GM12878 (cell line): ENCODE measurements at regions not wholly inside any gene's neighbourhood (a gene's known extent, or its start where the extent isn't known, plus 50 kb on each side); places are given as distances from the start of the nearest gene placed in this dataset.

Source experiments
- BCL11A ChIP-seq: IDR thresholded peaks from 2 replicates; pipeline ENCODE4 v1.6.1; 2011; ENCODE audit warnings: low read depth, low read length
- MYB ChIP-seq: fragments of 150-350 bp; IDR thresholded peaks from 2 replicates; pipeline ENCODE4 v1.6.1; 2014; ENCODE audit warnings: mild to moderate bottlenecking, low read depth, low read length, borderline replicate concordance
- POLR2AphosphoS5 ChIP-seq: IDR thresholded peaks from 2 replicates; pipeline ENCODE4 v1.6.1; 2011; ENCODE audit warnings: mild to moderate bottlenecking, low read length, inconsistent platforms
- TF ChIP-seq, protein P1 (sequence below), 3 experiments: IDR thresholded peaks in 2 of 3; conservative IDR thresholded peaks in 1 of 3; 2 replicates each; pipeline ENCODE4 v1.5.1; 2011; ENCODE audit warnings: low read depth in 3 of 3, low read length in 3 of 3, mild to moderate bottlenecking in 3 of 3, control low read depth in 2 of 3, moderate library complexity in 2 of 3, inconsistent platforms in 1 of 3, mixed read lengths in 1 of 3; ENCODE audit not compliant: control insufficient read depth in 2 of 3, insufficient read depth in 1 of 3; ENCODE audit errors: extremely low read depth in 1 of 3

GRCh38 chr10:4086131-4086898 is 301.3 kb upstream of the KLF6 start:
- TF ChIP-seq, protein P1, sequence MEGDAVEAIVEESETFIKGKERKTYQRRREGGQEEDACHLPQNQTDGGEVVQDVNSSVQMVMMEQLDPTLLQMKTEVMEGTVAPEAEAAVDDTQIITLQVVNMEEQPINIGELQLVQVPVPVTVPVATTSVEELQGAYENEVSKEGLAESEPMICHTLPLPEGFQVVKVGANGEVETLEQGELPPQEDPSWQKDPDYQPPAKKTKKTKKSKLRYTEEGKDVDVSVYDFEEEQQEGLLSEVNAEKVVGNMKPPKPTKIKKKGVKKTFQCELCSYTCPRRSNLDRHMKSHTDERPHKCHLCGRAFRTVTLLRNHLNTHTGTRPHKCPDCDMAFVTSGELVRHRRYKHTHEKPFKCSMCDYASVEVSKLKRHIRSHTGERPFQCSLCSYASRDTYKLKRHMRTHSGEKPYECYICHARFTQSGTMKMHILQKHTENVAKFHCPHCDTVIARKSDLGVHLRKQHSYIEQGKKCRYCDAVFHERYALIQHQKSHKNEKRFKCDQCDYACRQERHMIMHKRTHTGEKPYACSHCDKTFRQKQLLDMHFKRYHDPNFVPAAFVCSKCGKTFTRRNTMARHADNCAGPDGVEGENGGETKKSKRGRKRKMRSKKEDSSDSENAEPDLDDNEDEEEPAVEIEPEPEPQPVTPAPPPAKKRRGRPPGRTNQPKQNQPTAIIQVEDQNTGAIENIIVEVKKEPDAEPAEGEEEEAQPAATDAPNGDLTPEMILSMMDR (IDR thresholded peaks at IDR 0.05 in 2 of 3, conservative IDR thresholded peaks at IDR 0.05 in 1 of 3; ENCODE audit: control insufficient read depth in 2 of 3, extremely low read depth in 1 of 3, insufficient read depth in 1 of 3, low read depth in 3 of 3, low read length in 3 of 3): no peak
- TF ChIP-seq BCL11A (no peak), MYB (no peak), POLR2AphosphoS5 (no peak)
